HFFc6 (cell line): ENCODE measurements at regions not wholly inside any gene's neighbourhood (a gene's known extent, or its start where the extent isn't known, plus 50 kb on each side); places are given as distances from the start of the nearest gene placed in this dataset.
"Not testable (repeated sequence)": the region's sequence is repeated elsewhere in the genome, so short reads cannot be mapped to it uniquely, and the experiment has no call there.

ENCODE experiments used
- DNase-seq: peaks from one replicate; pipeline ENCODE4 v3.0.0-alpha.2; 2018
- H3K27ac Mint-ChIP-seq: 2 replicates; pipeline ENCODE4 v1.8.0; 2020; ENCODE audit warnings: mild to moderate bottlenecking, mixed read lengths
- H3K27me3 Mint-ChIP-seq: 2 replicates; pipeline ENCODE4 v1.8.0; 2021; ENCODE audit warnings: mild to moderate bottlenecking, moderate library complexity, mixed read lengths; ENCODE audit not compliant: insufficient read depth
- H3K36me3 Mint-ChIP-seq: 2 replicates; pipeline ENCODE4 v1.8.0; 2021; ENCODE audit warnings: low read depth, mixed read lengths
- H3K4me1 Mint-ChIP-seq: 2 replicates; pipeline ENCODE4 v1.8.0; 2020; ENCODE audit warnings: low read depth, mixed read lengths
- H3K4me3 Mint-ChIP-seq: 2 replicates; pipeline ENCODE4 v1.8.0; 2020; ENCODE audit warnings: mild to moderate bottlenecking, moderate library complexity, mixed read lengths
- H3K9me3 Mint-ChIP-seq: 2 replicates; pipeline ENCODE4 v1.8.0; 2020; ENCODE audit warnings: mild to moderate bottlenecking, mixed read lengths
- CTCF ChIP-seq: fragments of 200-600 bp; sonication (generic); IDR thresholded peaks from 2 replicates; pipeline ENCODE4 v1.5.0; 2021; ENCODE audit warnings: antibody characterized with exemption, mild to moderate bottlenecking

GRCh38 chr6:103812970-103813369 lies 1046.7 kb downstream of the HACE1 start:
- Mint-ChIP-seq H3K36me3 (no peaks in the 10 kb centered on the region), H3K4me1 (no peaks in the 10 kb centered on the region), H3K4me3 (no peak overlapping the region), H3K9me3 (peaks cover 29% of the 10 kb centered on the region), H3K27ac (no peak overlapping the region), H3K27me3 (no peaks in the 10 kb centered on the region)
- TF ChIP-seq CTCF, result no peak
- no peak for DNase-seq

- not testable (repeated sequence) for H3K36me3 Mint-ChIP-seq, H3K27ac Mint-ChIP-seq, DNase-seq, H3K4me3 Mint-ChIP-seq, H3K27me3 Mint-ChIP-seq, H3K4me1 Mint-ChIP-seq
- H3K9me3 Mint-ChIP-seq, result peaks cover 23% of the 10 kb centered on the region
Measured at GRCh38 chr6:103801901-103802479, 1057.7 kb downstream of the HACE1 start.

GRCh38 chr6:103799971-103800670 lies 1059.6 kb downstream of the HACE1 start:
- no peaks in the 10 kb centered on the region for H3K4me1 Mint-ChIP-seq
- no peak overlapping the region for H3K27ac Mint-ChIP-seq
- H3K27me3 Mint-ChIP-seq, result no peaks in the 10 kb centered on the region
- H3K9me3 Mint-ChIP-seq, result peaks cover 25% of the 10 kb centered on the region
- no peak for TF ChIP-seq CTCF
- no peak overlapping the region for H3K4me3 Mint-ChIP-seq
- peaks cover 5% of the 10 kb centered on the region; the same call in 1 of the 2 replicates for H3K36me3 Mint-ChIP-seq
- no peak for DNase-seq

- Mint-ChIP-seq H3K27me3 (no peaks in the 10 kb centered on the region), H3K27ac (no peak overlapping the region), H3K4me1 (no peaks in the 10 kb centered on the region), H3K36me3 (no peaks in the 10 kb centered on the region; the same call in 1 of the 2 replicates), H3K9me3 (peaks cover 19% of the 10 kb centered on the region), H3K4me3 (no peak overlapping the region)
- no peak for TF ChIP-seq CTCF
- no peak for DNase-seq
Measured at GRCh38 chr6:103798166-103798565, 1061.6 kb downstream of the HACE1 start.

GRCh38 chr6:103797738-103798137 lies 1062.0 kb downstream of the HACE1 start:
- TF ChIP-seq CTCF, result peak; percentile 69
- H3K27ac Mint-ChIP-seq, result no peak overlapping the region
- no peak for DNase-seq
- H3K9me3 Mint-ChIP-seq, result peaks cover 15% of the 10 kb centered on the region
- no peaks in the 10 kb centered on the region for H3K27me3 Mint-ChIP-seq
- no peak overlapping the region for H3K4me3 Mint-ChIP-seq
- no peaks in the 10 kb centered on the region; the same call in 1 of the 2 replicates for H3K36me3 Mint-ChIP-seq
- no peaks in the 10 kb centered on the region for H3K4me1 Mint-ChIP-seq

- DNase-seq, result no peak
- Mint-ChIP-seq H3K4me1 (no peaks in the 10 kb centered on the region), H3K9me3 (peaks cover 29% of the 10 kb centered on the region), H3K36me3 (no peaks in the 10 kb centered on the region; the same call in 1 of the 2 replicates), H3K27me3 (no peaks in the 10 kb centered on the region), H3K4me3 (no peak overlapping the region), H3K27ac (no peak overlapping the region)
- TF ChIP-seq CTCF, result no peak
Measured at GRCh38 chr6:103791458-103791857, 1068.3 kb downstream of the HACE1 start.
